ENCODE measurements at regions not wholly inside any gene's neighbourhood (a gene's known extent, or its start where the extent isn't known, plus 50 kb on each side); places are given as distances from the start of the nearest gene placed in this dataset.

GRCh38 chr3:194077602-194078001 lies 58.3 kb upstream of the HES1 start:
- H3K4me3 ChIP-seq (ENCODE audit: low read depth, poor library complexity, severe bottlenecking), result no peak overlapping the region
- WGBS, 2 donors, result 80 to 81% methylated on average over 2 of the region's 2 CpGs
- intact Hi-C loops (cut with DNase I; ENCODE audit: low total_unique reads), result no loop called here
- TF ChIP-seq POLR2A (IDR thresholded peaks at IDR 0.05) (no peak), CTCF (IDR thresholded peaks at IDR 0.05) (no peak)
- no peak for DNase-seq (ENCODE audit: low spot score in 2 of 2)

GRCh38 chr3:194078045-194078821 lies 57.7 kb upstream of the HES1 start:
- WGBS, 2 donors, result 66 to 69% methylated on average over 8 of the region's 8 CpGs
- TF ChIP-seq CTCF (IDR thresholded peaks at IDR 0.05) (no peak), POLR2A (IDR thresholded peaks at IDR 0.05) (no peak)
- intact Hi-C loops (cut with DNase I; ENCODE audit: low total_unique reads), result no loop called here
- no peak for DNase-seq (ENCODE audit: low spot score in 2 of 2)
- no peak overlapping the region for H3K4me3 ChIP-seq (ENCODE audit: low read depth, poor library complexity, severe bottlenecking)

- no peak for TF ChIP-seq POLR2A (IDR thresholded peaks at IDR 0.05)
- no peak for TF ChIP-seq CTCF (IDR thresholded peaks at IDR 0.05)
- intact Hi-C loops (cut with DNase I; ENCODE audit: low total_unique reads), result no loop called here
- no peak overlapping the region for H3K4me3 ChIP-seq (ENCODE audit: low read depth, poor library complexity, severe bottlenecking)
- WGBS, 2 donors, result 81 to 84% methylated on average over 14 of the region's 14 CpGs
- DNase-seq (ENCODE audit: low spot score in 2 of 2), result no peak
Observed at GRCh38 chr3:194079702-194080172, 56.2 kb upstream of the HES1 start.

GRCh38 chr3:194080436-194080835 lies 55.5 kb upstream of the HES1 start:
- intact Hi-C loops (cut with DNase I; ENCODE audit: low total_unique reads), result no loop called here
- peak in 1 of 2 donors; percentile 56 for DNase-seq (ENCODE audit: low spot score in 2 of 2)
- WGBS, 2 donors, result 51 to 54% methylated on average over 7 of the region's 7 CpGs
- H3K4me3 ChIP-seq (ENCODE audit: low read depth, poor library complexity, severe bottlenecking), result no peak overlapping the region
- no peak for TF ChIP-seq POLR2A (IDR thresholded peaks at IDR 0.05)
- no peak for TF ChIP-seq CTCF (IDR thresholded peaks at IDR 0.05)

DNA sequence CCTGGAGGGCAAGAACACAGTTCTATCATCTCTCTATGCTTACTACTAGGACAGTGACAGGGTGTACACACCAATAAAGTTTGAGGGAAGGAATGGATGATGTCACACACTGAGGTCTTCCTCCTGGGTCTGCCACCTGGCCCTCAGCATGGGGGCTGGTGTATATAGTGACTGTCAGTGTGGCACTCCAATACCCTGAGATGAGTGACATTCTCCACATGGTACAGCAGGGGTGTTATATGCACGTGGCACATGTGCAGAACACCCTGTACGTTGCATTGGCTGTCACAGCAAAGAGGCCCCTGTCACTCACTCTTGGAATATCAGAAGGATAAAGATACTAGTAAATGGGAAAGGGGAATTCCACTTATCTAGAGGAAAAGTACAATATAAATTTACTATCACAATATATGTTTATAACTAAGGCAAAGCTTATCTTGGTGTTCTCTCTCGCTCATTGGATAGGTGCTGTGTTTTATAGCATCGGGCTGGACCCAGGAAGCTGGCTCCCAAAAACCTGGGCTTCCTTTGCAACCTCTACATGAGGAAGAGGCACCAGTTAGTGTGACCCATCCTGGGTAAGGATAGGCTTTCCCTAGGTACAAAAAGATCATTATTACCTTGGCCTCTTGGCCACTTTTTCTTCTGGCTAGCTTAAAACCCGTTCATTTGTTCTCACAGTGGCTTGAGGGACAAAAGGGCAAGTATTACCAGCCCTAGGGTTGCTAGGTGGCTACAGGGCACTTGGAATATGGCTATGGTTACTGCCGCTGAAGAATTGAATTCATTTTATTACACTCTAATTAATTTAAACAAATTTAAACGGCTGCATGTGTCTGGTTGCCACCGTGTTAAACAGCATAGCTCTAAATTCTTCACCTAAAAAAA lies 54.8 kb upstream of the HES1 start:
- H3K4me3 ChIP-seq (ENCODE audit: low read depth, poor library complexity, severe bottlenecking), result no peak overlapping the region
- TF ChIP-seq POLR2A (IDR thresholded peaks at IDR 0.05) (no peak), CTCF (IDR thresholded peaks at IDR 0.05) (no peak)
- intact Hi-C loops (cut with DNase I; ENCODE audit: low total_unique reads), result no loop called here
- 87 to 89% methylated on average over 8 of the region's 8 CpGs for WGBS, 2 donors
- DNase-seq (ENCODE audit: low spot score in 2 of 2), result peak in 1 of 2 donors; percentile 67

Data from lower leg skin (tissue), 4 donors.